ENCODE measurements at regions not wholly inside any gene's neighbourhood (a gene's known extent, or its start where the extent isn't known, plus 50 kb on each side); places are given as distances from the start of the nearest gene placed in this dataset.

GRCh38 chr6:88536071-88536625, 370.0 kb upstream of the CNR1 start:
- H3K4me3 ChIP-seq (ENCODE audit: low read depth, low read length): no peak overlapping the region
- Mint-ChIP-seq H3K36me3 (ENCODE audit: insufficient read depth, unreplicated experiment) (no peaks in the 10 kb centered on the region), H3K9me3 (ENCODE audit: unreplicated experiment) (no peaks in the 10 kb centered on the region), H3K4me3 (ENCODE audit: unreplicated experiment) (no peak overlapping the region), H3K4me1 (ENCODE audit: low read depth, unreplicated experiment) (no peaks in the 10 kb centered on the region), H3K27ac (ENCODE audit: unreplicated experiment) (no peak overlapping the region), H3K27me3 (ENCODE audit: insufficient read depth, unreplicated experiment) (peaks cover 24% of the 10 kb centered on the region)
- no peaks in the 10 kb centered on the region for H3K36me3 ChIP-seq (ENCODE audit: control insufficient read depth, insufficient read depth, low read length)
- no peak for TF ChIP-seq CTCF (IDR thresholded peaks at IDR 0.05; ENCODE audit: insufficient read depth in 1 of 2, low read depth in 1 of 2, low read length in 1 of 2, severe bottlenecking in 1 of 2, unreplicated experiment in 1 of 2)
- intact Hi-C loops (cut with micrococcal nuclease; ENCODE audit: unreplicated experiment): no loop called here
- ChIA-PET CTCF (no interaction called here), POLR2A (no interaction called here)
- H3K9me3 ChIP-seq: no peaks in the 10 kb centered on the region
- no peaks in the 10 kb centered on the region for H3K27me3 ChIP-seq (replicated peaks; ENCODE audit: control insufficient read depth, insufficient read depth, low read length)
- no peaks in the 10 kb centered on the region for H3K4me1 ChIP-seq
- no TSS peak for BruUV-seq (replicated peaks)
- no peak for DNase-seq

DNA sequence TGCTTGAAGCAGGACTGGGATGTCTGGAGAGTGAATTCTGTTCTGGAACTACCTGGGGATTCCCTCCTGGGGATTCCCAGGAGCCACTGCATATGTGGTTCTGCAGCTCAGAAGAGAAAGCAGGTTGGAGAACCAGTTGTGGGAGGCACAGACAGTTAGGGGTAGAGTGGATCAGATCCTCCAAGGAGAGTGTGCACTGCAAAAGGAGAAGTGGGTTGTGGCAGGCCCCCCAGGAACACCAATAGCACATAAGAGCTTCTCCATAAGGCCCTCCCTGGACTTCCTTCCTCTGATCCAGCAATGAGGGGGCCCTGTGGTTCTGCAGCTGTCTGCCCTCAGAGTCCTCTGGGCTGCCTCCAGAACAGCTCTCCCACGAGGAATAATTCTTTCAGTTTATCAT, 369.2 kb upstream of the CNR1 start:
- no peak for DNase-seq
- Mint-ChIP-seq H3K9me3 (ENCODE audit: unreplicated experiment) (no peaks in the 10 kb centered on the region), H3K27ac (ENCODE audit: unreplicated experiment) (no peak overlapping the region), H3K27me3 (ENCODE audit: insufficient read depth, unreplicated experiment) (peaks cover 26% of the 10 kb centered on the region), H3K36me3 (ENCODE audit: insufficient read depth, unreplicated experiment) (no peaks in the 10 kb centered on the region), H3K4me3 (ENCODE audit: unreplicated experiment) (no peak overlapping the region), H3K4me1 (ENCODE audit: low read depth, unreplicated experiment) (no peaks in the 10 kb centered on the region)
- intact Hi-C loops (cut with micrococcal nuclease; ENCODE audit: unreplicated experiment): no loop called here
- Histone ChIP-seq H3K4me1 (no peaks in the 10 kb centered on the region), H3K36me3 (ENCODE audit: control insufficient read depth, insufficient read depth, low read length) (no peaks in the 10 kb centered on the region), H3K4me3 (ENCODE audit: low read depth, low read length) (no peak overlapping the region), H3K9me3 (no peaks in the 10 kb centered on the region), H3K27me3 (replicated peaks; ENCODE audit: control insufficient read depth, insufficient read depth, low read length) (no peaks in the 10 kb centered on the region)
- TF ChIP-seq CTCF (IDR thresholded peaks at IDR 0.05; ENCODE audit: insufficient read depth in 1 of 2, low read depth in 1 of 2, low read length in 1 of 2, severe bottlenecking in 1 of 2, unreplicated experiment in 1 of 2): no peak
- CTCF ChIA-PET: no interaction called here
- no TSS peak for BruUV-seq (replicated peaks)
- POLR2A ChIA-PET: no interaction called here

GRCh38 chr6:88532241-88532860, 366.2 kb upstream of the CNR1 start:
- H3K4me3 Mint-ChIP-seq (ENCODE audit: unreplicated experiment): no peak overlapping the region
- Histone ChIP-seq H3K9me3 (no peaks in the 10 kb centered on the region), H3K4me3 (ENCODE audit: low read depth, low read length) (no peak overlapping the region), H3K36me3 (ENCODE audit: control insufficient read depth, insufficient read depth, low read length) (no peaks in the 10 kb centered on the region), H3K27me3 (replicated peaks; ENCODE audit: control insufficient read depth, insufficient read depth, low read length) (no peaks in the 10 kb centered on the region), H3K4me1 (no peaks in the 10 kb centered on the region)
- H3K27ac Mint-ChIP-seq (ENCODE audit: unreplicated experiment): no peak overlapping the region
- ChIA-PET CTCF (no interaction called here), POLR2A (no interaction called here)
- H3K36me3 Mint-ChIP-seq (ENCODE audit: insufficient read depth, unreplicated experiment): peaks cover 1% of the 10 kb centered on the region
- intact Hi-C loops (cut with micrococcal nuclease; ENCODE audit: unreplicated experiment): no loop called here
- H3K27me3 Mint-ChIP-seq (ENCODE audit: insufficient read depth, unreplicated experiment): peaks cover 23% of the 10 kb centered on the region
- no peak for DNase-seq
- no peaks in the 10 kb centered on the region for H3K4me1 Mint-ChIP-seq (ENCODE audit: low read depth, unreplicated experiment)
- H3K9me3 Mint-ChIP-seq (ENCODE audit: unreplicated experiment): no peaks in the 10 kb centered on the region
- BruUV-seq (replicated peaks): no TSS peak
- TF ChIP-seq CTCF (IDR thresholded peaks at IDR 0.05; ENCODE audit: insufficient read depth in 1 of 2, low read depth in 1 of 2, low read length in 1 of 2, severe bottlenecking in 1 of 2, unreplicated experiment in 1 of 2): no peak
